LHCN-M2 (cell line): ENCODE measurements at regions not wholly inside any gene's neighbourhood (a gene's known extent, or its start where the extent isn't known, plus 50 kb on each side); places are given as distances from the start of the nearest gene placed in this dataset.
"Not testable (repeated sequence)": the region's sequence is repeated elsewhere in the genome, so short reads cannot be mapped to it uniquely, and the experiment has no call there.

Source experiments
- DNase-seq: peaks from one replicate; pipeline ENCODE4 v3.0.0-alpha.2; 2012; ENCODE audit warnings: low read depth

DNA sequence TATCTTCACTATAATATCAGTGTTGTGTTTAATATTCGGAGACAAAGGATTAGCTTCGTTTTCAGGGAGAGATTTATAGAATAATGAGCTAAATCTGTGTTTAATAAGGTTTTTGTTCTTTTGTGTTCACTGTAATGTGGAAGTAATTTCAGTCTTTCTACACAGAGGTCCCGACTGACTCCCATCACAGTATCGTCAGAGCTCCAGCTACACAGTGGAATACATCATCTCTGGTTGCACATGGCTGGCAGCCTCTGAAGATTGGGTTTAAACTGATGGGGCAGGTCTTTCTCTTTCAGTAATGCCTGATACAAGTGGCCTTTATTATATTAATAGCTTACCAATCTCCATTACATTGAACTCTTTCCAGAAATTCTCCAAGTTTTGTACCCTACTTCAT is 736.7 kb upstream of the RIOK2 start:
- no peak for DNase-seq

DNA sequence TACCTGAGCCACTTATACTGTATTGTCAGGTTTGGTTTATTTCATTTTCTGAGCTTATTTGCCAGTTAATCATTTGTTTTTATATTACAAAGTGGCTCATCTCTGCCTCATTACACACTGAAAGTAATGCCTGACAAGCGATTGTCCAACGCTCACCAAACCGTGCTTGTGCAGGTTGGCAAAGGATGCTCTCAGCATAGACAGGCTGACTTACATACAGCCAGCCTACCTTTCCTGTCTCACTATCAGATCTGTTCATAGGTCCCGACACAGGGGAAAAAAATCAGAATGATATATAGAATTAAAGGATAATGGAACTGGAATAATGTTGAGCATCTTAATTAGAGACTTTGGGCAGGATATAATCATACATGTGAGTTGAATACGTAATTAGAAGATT is 739.7 kb upstream of the RIOK2 start:
- no peak for DNase-seq

DNA sequence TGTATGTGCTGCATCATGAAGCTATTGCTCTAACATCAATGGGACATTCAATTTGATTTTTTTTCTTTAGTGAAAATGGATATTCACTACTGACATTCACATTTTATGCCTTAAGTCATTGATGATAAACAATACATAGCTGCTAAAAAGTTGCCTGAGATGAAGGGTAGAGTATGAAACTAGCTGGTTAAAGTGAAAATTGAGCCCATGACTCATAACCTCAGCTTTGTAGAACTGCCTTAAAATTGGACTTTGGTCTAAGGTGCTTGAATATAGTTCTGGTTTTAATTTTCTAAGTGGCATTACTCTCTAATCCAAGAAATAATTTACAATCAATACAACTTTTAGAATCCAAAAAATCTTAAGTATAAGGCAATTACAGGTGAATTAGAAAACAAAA is 740.4 kb upstream of the RIOK2 start:
- peak; percentile 39 for DNase-seq

DNA sequence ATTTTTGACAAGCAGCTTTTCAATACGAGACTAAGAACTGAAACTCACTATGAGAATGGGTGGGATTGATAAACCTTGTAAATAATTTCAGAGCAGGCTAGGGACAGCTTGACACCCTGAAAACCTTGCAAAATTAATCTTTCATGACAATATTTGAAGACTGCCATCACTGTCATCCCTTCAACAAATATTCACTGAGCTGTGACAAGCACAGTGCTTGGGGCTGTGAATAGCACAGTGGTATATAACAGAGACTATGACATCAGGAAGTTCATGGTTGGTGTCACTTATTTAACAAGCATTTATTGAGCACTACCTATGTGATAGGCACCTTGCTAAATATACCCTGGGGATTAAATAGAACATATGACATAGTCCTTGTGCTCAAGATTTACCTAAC is 741.0 kb upstream of the RIOK2 start:
- DNase-seq = no peak

DNA sequence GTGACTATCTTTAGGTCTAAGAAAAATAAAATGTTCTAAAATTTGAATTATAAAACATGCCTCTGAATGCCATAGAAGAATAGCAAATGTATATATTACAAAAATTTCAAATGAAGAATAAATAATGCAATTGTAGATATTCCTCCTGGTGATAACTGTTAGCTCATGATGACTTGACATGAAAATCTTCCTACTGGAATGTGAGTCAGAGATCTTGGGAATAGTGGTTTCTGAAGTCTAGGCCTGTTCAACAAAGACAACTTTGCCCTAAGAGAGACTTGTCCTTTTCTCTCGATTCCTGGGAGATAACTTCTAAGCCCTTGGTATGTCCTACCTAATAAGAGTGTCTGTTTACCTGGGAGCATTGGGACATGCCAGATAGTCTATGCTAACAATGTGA is 746.3 kb upstream of the RIOK2 start:
- peak; percentile 59 for DNase-seq

DNA sequence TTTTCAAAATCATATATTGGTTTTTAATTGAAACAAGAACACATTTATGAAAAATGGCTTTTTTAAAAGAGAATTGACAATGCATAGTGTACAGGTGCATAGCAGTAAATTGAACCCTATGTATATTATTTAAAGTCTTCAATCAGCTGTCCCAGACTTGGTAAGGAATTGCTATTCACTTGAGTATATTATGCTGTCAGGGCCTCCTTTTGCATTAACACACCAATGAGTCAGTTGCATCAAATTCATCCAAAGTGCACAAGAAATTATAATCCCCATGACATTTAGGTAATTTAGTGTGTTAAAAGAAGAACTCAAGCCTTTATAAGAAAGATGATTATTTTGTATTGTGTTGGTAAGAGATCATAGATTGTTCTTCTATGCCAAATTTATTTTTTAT is 748.8 kb upstream of the RIOK2 start:
- DNase-seq = no peak

DNA sequence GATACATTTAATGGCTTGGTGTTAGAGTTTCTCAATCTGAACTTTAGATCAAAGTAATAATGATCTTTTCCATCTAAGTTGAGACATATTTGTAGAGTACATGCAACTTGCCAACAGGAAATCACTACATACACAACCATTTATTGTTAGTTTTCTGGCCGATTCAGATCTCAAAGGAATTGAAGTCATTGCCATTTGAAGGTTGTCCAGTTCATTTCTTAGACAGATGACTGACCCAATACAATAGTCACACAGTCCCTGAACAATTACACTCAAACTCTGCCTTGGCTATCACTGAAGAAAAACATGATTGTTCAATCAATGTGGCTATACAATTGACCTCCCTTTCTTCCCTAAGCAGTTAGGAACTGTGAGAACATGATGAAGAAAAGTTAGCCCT is 753.2 kb upstream of the RIOK2 start:
- DNase-seq = no peak

DNA sequence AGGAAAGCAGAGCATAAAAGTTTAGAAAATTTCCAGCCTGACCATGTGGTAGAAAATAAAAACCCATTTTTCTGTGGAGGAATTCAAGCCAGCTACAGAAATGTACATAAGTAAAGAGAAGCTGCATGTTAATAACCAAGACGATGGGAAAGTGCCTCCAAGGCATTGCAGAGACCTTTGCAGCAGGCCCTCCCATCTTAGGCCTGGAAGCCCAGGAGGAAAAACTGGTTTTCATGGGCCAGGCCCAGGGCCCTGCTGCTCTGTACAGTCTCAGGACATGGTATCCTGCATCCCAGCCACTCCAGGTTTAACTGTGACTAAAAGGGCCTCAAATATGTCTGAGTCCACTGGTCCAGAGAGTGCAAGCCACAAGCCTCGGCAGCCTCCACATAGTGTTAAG is 754.8 kb upstream of the RIOK2 start:
- DNase-seq = no peak

DNA sequence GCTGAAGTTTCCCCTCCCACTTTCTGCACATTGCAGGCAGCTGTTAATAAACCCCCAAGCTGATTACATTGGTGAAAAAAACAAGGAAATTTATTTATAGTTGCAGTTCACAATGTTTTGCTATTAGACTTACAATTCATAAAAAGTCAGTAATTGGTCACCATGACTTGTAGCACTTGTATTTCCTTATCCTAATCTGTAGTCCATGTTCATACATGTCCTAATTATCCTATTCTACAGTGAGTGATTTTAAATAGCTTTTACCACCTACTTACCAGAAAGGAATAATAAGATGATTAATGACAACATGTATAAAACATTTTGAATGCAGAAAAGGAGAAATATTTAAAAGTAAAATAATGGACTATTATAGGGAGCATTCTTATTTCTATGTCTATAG is 760.0 kb upstream of the RIOK2 start:
- no peak for DNase-seq

DNA sequence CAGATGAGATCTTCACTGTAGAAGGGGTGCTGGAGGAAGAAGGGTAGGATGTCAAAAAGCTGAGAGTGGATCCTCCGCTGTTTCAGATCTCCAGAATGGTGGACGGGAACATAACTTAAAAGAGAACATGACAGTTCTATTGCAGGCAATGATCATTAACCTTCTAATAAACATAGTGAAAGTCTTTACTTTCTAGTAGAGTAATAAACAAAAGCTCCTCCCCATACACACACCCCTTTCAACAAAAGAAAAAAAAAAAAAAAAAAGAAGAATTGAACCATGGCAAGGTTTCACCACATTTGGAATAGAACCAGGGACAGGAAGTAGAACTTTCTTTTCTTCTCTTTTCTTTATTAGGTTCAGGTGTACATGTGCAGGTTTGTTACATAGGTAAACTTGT is 768.1 kb upstream of the RIOK2 start:
- no peak for DNase-seq

DNA sequence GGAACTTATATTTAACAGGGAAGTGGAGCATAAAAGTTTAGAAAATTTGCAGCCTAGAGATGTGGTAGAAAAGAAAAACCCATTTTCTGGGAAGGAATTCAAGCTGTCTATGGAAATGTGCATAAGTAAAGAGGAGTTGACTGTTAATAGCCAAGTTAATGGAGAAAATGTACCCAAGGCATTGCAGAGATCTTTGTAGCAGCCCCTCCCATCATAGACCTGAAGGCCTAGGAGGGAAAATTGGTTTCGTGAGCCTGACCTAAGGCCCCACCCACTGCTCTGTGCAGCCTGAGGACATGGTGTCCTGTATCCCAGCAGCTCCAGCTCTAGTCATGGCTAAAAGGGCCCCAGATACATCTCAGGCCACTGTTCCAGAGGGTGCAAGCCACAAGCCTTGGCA is 772.4 kb upstream of the RIOK2 start:
- no peak for DNase-seq

DNA sequence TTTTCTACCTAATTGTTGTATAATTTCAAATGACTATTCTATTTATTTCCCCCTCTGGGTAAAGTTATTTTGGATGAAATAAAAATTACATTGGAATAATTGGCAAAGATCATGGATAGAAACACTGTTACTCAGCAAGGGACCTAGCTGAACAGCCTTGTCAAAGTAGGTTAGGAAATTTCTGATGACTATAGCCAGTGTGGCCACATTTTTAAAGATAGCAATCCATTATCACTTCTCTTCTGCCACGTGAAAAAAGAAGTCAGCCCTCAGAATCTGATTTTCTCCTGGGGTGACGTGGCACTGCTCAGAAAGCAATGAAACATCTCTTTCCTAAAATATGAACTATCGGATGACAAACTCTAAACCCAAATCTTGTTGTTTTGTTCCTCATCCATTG is 784.2 kb upstream of the RIOK2 start:
- no peak for DNase-seq

DNA sequence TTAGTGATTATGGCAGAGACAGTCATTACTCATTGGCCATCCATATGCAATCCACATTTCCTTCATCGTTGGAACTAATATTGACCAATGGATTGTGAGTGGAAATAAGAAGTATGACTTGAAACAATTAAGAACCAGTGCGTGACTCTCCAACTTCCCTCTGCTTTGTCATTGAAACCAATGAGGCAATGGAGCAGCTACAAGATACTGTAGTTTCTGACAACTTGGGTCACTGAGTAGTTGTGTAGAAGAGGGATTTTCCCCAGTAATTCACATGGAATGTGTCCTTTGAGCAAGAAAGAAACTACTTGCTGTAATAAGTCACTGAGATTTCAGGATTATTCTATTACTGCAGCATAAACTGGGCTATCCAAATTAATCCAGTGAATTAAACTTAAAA is 785.3 kb upstream of the RIOK2 start:
- no peak for DNase-seq

DNA sequence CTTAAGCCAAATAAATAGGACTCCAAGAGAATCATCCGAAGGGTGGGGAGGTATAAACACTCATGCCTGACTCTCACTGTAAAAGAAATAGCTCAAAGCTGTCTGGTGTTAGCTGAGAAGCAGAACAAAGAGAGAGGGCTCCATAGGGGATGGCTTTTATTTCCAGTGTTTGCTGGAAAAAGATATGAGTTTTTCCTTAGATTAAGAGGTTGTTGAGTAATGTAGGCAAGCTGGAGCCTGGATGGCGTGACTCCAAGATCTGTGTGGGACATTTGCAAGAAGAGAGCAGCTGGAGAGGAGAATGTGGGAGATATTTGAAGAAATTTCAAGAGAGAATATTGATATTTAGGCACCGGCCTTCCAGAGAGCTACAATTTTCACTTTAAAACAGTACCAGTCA is 793.7 kb upstream of the RGMB start:
- peak; percentile 74 for DNase-seq

DNA sequence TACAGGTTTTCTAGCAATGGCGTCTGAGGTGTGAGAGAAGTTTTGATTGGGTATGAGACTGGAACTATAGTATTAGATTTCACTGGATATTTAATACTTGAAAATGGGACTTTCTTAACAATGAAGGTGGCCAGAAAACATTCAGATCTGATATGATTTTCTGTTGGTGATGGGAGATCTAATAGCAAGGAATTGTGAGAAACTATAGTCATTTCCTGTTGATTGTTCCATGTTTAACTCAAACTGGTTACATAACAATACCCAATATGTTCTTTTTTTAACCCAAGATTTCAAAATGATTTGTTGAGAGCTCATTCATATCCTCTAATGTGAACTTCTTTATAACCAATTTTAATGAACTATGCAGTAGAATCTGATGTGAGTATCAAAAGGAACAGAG is 793.2 kb upstream of the RGMB start:
- no peak for DNase-seq

DNA sequence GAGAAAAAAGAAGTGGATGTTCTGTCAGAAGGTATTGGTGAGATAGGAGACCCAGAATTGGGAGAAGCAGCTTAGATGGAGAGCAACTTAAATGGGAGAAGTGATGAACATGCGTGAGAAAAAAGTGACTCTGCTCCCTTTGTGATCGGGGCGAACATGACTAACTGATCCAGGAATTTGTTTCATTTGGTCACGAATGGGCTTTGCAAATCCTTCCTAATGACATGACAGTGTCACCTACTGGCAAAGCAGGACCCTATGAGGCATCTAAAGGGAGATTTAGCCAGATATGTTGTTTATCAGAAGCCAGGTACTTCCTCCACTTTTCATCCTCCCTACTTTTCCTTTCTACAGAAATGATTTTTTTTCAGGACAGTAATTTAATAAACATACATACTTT is 787.4 kb upstream of the RGMB start:
- DNase-seq = peak; percentile 93

DNA sequence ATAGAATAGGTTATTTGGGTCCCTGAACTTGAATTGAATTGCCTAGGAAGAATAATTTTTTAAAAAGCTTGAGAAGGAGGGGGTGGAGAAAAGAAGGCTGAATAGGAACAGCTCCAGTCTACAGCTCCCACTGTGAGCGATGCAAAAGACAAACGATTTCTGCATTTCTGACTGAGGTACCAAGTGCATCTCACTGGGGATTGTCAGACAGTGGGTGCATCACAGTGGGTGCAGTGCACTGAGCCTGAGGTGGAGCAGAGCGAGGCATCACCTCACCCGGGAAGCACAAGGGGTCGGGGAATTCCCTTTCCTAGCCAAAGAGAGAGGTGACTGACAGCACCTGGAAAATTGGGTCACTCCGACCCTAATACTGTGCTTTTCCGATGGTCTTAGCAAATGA is 782.2 kb upstream of the RGMB start:
- DNase-seq = no peak

DNA sequence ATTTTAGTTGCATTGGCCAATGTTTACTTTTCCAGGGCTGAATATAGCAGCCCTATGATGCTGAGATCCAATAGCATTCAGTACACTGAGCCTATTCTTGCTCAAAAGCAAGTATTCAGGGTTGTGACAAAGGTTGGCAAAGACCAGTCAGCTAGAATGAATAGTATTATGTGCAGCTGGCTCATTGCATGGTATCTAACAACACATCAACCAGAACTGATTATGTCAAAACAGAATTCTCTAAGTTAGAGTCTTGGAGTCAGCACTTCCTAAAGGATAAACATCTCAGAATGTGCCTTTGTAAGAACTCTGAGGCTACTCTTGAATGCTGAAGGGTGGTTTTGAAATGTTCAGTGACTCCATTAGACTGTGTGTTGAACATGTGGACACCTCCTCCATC is 774.5 kb upstream of the RGMB start:
- DNase-seq = no peak

DNA sequence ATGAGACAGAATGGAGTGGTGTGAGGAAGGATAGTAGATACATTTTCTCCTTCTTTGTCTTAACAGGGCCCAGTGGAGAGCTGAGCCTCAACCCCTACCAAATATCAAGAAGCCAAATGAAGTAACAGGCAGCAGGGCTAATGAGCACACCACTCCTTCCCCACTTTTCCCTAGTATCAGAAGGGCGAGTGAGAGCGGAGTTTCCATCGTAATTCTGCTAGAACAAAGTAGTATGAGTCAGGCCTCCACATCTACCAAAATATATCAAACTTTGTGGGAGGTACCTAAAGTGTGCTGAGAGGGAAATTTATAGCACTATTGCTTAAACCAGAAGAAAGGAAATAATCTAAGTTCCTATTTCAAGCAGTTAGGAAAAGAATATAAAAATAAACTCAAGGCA is 769.0 kb upstream of the RGMB start:
- no peak for DNase-seq

DNA sequence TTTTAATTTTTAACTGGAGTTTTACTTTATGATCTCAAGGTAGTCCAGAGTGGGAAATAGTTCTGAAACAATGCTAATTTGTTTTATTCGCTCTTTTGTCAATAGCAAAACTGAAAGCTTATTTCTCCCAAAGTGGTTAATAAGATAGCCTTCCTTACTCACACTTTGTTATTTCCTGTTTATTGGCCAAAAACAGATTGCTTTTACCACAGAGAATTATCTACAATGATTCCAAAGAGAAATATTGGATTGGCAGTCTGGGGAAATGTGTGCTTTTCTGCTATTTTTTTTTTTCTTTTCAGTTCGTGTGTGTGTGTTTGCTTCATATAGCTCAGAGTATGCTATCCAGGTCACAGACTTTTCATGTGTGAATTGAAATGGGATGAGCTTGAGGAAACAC is 756.7 kb upstream of the RGMB start:
- DNase-seq = peak; percentile 18

DNA sequence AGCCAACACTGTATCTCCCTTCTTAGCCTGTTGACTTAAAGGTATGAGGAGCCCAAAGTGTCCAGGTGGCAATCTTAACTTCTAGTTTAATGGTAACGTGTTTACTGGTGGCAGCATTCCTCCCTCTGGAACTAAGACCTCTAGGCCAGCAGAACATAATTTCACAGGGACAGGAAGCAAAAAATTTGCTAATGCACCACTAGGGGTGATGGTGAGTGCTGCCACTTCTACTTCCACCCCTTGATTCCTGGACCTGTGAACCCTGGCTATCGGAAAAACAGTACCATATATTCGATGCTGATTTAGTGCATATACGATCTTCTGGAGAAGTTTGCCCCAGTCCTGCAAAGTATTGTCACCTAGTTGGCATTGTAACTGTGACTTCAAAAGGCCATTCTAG is 743.2 kb upstream of the RGMB start:
- DNase-seq = not testable (repeated sequence)

DNA sequence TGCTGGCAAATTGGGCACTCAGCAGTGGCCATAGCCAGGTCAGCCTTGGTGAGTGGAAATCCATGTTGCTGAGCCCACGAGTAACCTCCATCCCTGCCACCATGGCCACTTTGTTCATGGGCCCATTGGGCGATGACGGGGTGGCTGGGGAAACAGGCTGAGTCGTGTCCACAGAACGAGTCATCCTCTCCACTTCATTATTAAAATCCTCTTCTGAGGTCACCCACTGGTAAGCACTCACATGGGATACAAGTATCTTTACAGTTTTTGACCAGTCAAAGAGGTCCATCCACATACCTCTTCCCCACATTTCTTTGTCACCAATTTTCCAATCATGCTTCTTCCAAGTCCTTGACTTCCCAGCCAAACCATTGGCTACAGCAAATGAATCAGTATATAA is 742.4 kb upstream of the RGMB start:
- DNase-seq = peak; percentile 27

DNA sequence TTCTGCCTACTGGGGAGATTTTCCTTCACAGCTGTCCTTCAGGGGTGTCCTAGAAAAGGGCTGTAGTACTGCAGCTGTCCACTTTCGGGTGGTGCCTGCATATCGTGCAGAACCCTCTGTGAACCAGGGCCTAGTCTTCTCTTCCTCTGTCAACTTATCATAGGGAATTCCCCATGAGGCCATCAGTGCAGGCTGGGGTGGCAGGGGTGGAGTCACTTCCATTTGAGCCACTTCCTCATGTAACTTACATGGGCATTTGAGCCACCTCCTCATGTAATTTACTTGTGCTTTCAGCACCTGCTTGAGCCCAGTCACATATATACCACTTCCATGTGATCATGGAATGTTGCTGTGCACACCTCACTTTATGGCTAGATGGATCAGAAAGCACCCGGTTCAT is 742.0 kb upstream of the RGMB start:
- DNase-seq = peak; percentile 14

DNA sequence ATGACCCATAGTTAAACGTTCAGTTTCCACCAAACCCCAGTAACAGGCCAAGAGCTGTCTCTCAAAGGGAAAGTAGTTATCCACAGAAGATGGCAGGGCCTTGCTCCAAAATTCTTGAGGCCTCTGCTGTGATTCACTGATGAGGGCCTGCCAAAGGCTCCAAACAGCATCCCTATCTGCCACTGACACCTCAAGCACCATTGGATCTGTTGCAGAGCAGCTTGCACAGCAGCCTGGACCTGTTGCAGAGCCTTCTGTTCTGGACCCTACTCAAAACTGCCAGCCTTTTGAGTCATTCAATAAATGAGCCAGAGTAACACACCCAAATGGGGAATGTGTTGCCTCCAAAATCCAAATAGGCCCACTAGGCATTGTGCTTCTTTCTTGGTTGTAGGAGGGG is 741.5 kb upstream of the RGMB start:
- DNase-seq = no peak

DNA sequence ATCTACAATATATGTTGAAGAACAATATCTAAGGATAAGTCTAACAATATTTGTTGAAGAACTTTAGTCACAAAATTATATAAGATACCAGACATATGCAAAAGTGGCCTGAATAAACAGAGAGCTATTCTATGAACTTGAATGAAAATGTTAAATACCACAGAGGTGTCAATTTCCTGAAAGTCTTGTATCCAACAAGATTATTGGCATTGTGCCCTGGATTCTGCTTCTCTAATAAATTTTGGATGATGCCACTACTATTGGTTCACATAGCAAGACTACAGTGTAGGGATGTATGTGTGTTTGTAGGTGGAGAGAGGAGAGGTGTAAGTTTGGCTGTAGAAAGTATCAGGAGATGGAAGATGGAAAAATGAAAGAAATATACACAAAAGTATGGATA is 731.8 kb upstream of the RGMB start:
- peak; percentile 18 for DNase-seq
